GM10266 (cell line): ENCODE measurements at regions not wholly inside any gene's neighbourhood (a gene's known extent, or its start where the extent isn't known, plus 50 kb on each side); places are given as distances from the start of the nearest gene placed in this dataset.

Source experiments
- DNase-seq: peaks from one replicate; pipeline ENCODE4 v3.0.0; 2012; ENCODE audit errors: extremely low spot score
- CTCF ChIP-seq: IDR thresholded peaks from 2 replicates; pipeline ENCODE4 v1.5.1; 2012; ENCODE audit warnings: mild to moderate bottlenecking, low read depth; ENCODE audit not compliant: control insufficient read depth, insufficient read depth; ENCODE audit errors: missing control alignments

- no peak for TF ChIP-seq CTCF
- DNase-seq = no peak
These were observed 124.9 kb downstream of the PCDH7 start for GRCh38 chr4:30844861-30845582.

- no peak for DNase-seq
- no peak for TF ChIP-seq CTCF
These were observed 127.0 kb downstream of the PCDH7 start for GRCh38 chr4:30847167-30847566.

GRCh38 chr4:30847958-30848357 is 127.8 kb downstream of the PCDH7 start:
- no peak for TF ChIP-seq CTCF
- no peak for DNase-seq

- TF ChIP-seq CTCF = no peak
- no peak for DNase-seq
These were observed 134.4 kb downstream of the PCDH7 start for GRCh38 chr4:30854531-30854930.

GRCh38 chr4:30855232-30855631 is 135.1 kb downstream of the PCDH7 start:
- TF ChIP-seq CTCF = no peak
- no peak for DNase-seq

- no peak for TF ChIP-seq CTCF
- DNase-seq = no peak
These were observed 136.8 kb downstream of the PCDH7 start for GRCh38 chr4:30856795-30857564.

GRCh38 chr4:30860978-30861377 is 140.8 kb downstream of the PCDH7 start:
- no peak for TF ChIP-seq CTCF
- DNase-seq = no peak
